ENCODE measurements at regions not wholly inside any gene's neighbourhood (a gene's known extent, or its start where the extent isn't known, plus 50 kb on each side); places are given as distances from the start of the nearest gene placed in this dataset.

- TF ChIP-seq CTCF (IDR thresholded peaks at IDR 0.05; ENCODE audit: unreplicated experiment): no peak
- no peaks in the 10 kb centered on the region for H3K4me1 Mint-ChIP-seq (ENCODE audit: low read depth, unreplicated experiment)
- DNase-seq: no peak
- H3K4me3 Mint-ChIP-seq (ENCODE audit: low read depth, unreplicated experiment): no peak overlapping the region
- intact Hi-C loops (cut with micrococcal nuclease; ENCODE audit: unreplicated experiment): no loop called here
- H3K36me3 Mint-ChIP-seq (ENCODE audit: insufficient read depth, unreplicated experiment): no peaks in the 10 kb centered on the region
- H3K27me3 Mint-ChIP-seq (ENCODE audit: unreplicated experiment): no peaks in the 10 kb centered on the region
- BruUV-seq (replicated peaks): no TSS peak
- H3K9me3 Mint-ChIP-seq (ENCODE audit: low read depth, unreplicated experiment): peaks cover 8% of the 10 kb centered on the region
- CTCF ChIA-PET: no interaction called here
- H3K27ac Mint-ChIP-seq (ENCODE audit: unreplicated experiment): no peak overlapping the region
These were observed 95.3 kb upstream of the MTPN start for GRCh38 chr7:136072447-136072846.

- Mint-ChIP-seq H3K9me3 (ENCODE audit: low read depth, unreplicated experiment) (peaks cover 8% of the 10 kb centered on the region), H3K36me3 (ENCODE audit: insufficient read depth, unreplicated experiment) (no peaks in the 10 kb centered on the region), H3K4me3 (ENCODE audit: low read depth, unreplicated experiment) (no peak overlapping the region), H3K27me3 (ENCODE audit: unreplicated experiment) (no peaks in the 10 kb centered on the region), H3K27ac (ENCODE audit: unreplicated experiment) (no peak overlapping the region), H3K4me1 (ENCODE audit: low read depth, unreplicated experiment) (no peaks in the 10 kb centered on the region)
- TF ChIP-seq CTCF (IDR thresholded peaks at IDR 0.05; ENCODE audit: unreplicated experiment): no peak
- intact Hi-C loops (cut with micrococcal nuclease; ENCODE audit: unreplicated experiment): no loop called here
- DNase-seq: no peak
- CTCF ChIA-PET: interaction anchor here (0.6 kb wide), 1 partner anchor 10 kb away, joined by 4 read pairs; no protein-coding TSS in a partner anchor
- no TSS peak for BruUV-seq (replicated peaks)
These were observed 93.8 kb upstream of the MTPN start for GRCh38 chr7:136070736-136071505.

- intact Hi-C loops (cut with micrococcal nuclease; ENCODE audit: unreplicated experiment): no loop called here
- DNase-seq: no peak
- Mint-ChIP-seq H3K27me3 (ENCODE audit: unreplicated experiment) (no peaks in the 10 kb centered on the region), H3K27ac (ENCODE audit: unreplicated experiment) (no peak overlapping the region), H3K36me3 (ENCODE audit: insufficient read depth, unreplicated experiment) (no peaks in the 10 kb centered on the region), H3K9me3 (ENCODE audit: low read depth, unreplicated experiment) (peaks cover 8% of the 10 kb centered on the region), H3K4me1 (ENCODE audit: low read depth, unreplicated experiment) (no peaks in the 10 kb centered on the region), H3K4me3 (ENCODE audit: low read depth, unreplicated experiment) (no peak overlapping the region)
- no TSS peak for BruUV-seq (replicated peaks)
- CTCF ChIA-PET: no interaction called here
- no peak for TF ChIP-seq CTCF (IDR thresholded peaks at IDR 0.05; ENCODE audit: unreplicated experiment)
These were observed 92.8 kb upstream of the MTPN start for GRCh38 chr7:136069840-136070529.

DNA sequence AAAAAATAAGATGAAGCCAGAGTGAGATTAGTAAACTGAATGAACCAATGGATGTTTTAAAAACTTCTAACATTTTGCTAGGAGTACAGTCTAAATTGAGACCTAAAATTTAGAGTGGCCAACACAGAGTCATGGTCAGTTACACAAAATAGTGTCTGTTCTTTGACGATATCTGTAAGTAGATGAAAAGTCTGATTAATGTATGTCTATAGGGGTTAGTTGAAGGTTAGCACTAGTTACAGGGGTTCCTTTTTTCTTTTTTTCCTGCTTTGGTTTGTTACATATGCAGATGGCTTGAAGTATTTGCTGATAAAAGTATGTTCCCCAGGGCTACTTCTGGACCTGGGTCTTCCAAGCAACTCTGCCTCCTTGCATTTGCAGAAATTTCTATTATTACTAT, 90.1 kb upstream of the MTPN start:
- intact Hi-C loops (cut with micrococcal nuclease; ENCODE audit: unreplicated experiment): no loop called here
- Mint-ChIP-seq H3K9me3 (ENCODE audit: low read depth, unreplicated experiment) (peaks cover 5% of the 10 kb centered on the region), H3K4me1 (ENCODE audit: low read depth, unreplicated experiment) (no peaks in the 10 kb centered on the region), H3K27ac (ENCODE audit: unreplicated experiment) (no peak overlapping the region), H3K36me3 (ENCODE audit: insufficient read depth, unreplicated experiment) (no peaks in the 10 kb centered on the region), H3K4me3 (ENCODE audit: low read depth, unreplicated experiment) (no peak overlapping the region), H3K27me3 (ENCODE audit: unreplicated experiment) (peaks cover 9% of the 10 kb centered on the region)
- no peak for TF ChIP-seq CTCF (IDR thresholded peaks at IDR 0.05; ENCODE audit: unreplicated experiment)
- no peak for DNase-seq
- no TSS peak for BruUV-seq (replicated peaks)
- CTCF ChIA-PET: no interaction called here
